ENCODE measurements at regions not wholly inside any gene's neighbourhood (a gene's known extent, or its start where the extent isn't known, plus 50 kb on each side); places are given as distances from the start of the nearest gene placed in this dataset.

DNA sequence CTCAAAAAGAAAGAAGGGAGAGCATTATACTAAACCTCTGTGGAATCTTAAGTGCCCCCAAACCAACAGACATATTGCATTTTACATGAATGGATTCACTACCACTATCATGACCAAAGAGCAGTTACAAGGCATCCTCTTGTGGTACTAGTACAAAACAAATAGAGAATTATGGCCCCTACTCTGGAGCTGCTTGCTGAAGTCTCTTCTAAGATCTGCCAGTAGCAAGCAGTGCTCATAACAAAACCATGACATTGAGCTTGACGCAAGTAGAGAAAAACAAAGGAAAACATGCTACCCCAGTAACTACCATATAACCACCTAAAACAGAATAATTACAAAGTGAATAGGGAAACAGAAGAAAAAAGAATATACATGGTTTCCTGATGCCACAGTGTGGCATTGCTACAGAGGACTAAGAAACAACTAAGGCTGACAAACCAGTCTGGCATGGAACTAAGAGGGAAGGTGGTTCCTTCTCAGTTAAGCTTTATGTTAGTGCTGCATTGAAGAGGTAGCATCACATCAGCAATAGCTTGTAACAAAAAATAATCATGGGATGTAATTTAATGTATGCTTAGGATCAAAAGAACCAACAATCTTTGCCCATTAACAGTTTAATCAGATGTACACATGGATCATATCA, 150.2 kb upstream of the AGR3 start:
- no peak for DNase-seq
- no peak overlapping the region for H3K4me3 ChIP-seq
- no peaks in the 10 kb centered on the region for H3K27me3 ChIP-seq
- no peaks in the 10 kb centered on the region for H3K9me3 ChIP-seq
- no peaks in the 10 kb centered on the region for H3K4me1 ChIP-seq
- H3K27ac ChIP-seq = no peak overlapping the region
- intact Hi-C loops (cut with DNase I) = no loop called here
- no peaks in the 10 kb centered on the region for H3K36me3 ChIP-seq
- WGBS, 2 donors = 88 to 92% methylated on average over 1 of the region's 1 CpG
- TF ChIP-seq POLR2A (IDR thresholded peaks at IDR 0.05) (no peak), POLR2AphosphoS5 (IDR thresholded peaks at IDR 0.05) (no peak)
- TF ChIP-seq, protein P1, sequence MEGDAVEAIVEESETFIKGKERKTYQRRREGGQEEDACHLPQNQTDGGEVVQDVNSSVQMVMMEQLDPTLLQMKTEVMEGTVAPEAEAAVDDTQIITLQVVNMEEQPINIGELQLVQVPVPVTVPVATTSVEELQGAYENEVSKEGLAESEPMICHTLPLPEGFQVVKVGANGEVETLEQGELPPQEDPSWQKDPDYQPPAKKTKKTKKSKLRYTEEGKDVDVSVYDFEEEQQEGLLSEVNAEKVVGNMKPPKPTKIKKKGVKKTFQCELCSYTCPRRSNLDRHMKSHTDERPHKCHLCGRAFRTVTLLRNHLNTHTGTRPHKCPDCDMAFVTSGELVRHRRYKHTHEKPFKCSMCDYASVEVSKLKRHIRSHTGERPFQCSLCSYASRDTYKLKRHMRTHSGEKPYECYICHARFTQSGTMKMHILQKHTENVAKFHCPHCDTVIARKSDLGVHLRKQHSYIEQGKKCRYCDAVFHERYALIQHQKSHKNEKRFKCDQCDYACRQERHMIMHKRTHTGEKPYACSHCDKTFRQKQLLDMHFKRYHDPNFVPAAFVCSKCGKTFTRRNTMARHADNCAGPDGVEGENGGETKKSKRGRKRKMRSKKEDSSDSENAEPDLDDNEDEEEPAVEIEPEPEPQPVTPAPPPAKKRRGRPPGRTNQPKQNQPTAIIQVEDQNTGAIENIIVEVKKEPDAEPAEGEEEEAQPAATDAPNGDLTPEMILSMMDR (IDR thresholded peaks at IDR 0.05) = no peak

DNA sequence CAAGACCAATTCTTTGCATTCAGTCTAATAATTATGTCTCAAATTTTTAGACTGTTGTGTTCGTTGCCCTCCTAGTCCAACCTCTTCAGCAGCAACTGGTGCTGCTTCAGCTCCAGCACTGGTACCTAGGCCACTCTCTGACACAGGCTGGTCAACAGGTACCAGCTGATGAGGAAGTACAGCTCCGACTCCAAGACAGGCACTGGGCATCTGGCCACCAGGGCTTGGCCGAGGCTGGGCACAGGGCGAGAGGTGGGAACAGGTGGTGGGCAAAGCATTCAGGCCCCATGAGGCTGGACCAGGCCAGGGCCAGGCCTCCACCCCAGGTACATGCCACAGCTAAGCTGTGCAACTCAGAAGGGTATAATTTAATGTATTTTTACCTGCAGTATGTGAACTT, 151.5 kb upstream of the AGR3 start:
- no peak for DNase-seq
- intact Hi-C loops (cut with DNase I) = no loop called here
- H3K27ac ChIP-seq = no peak overlapping the region

DNA sequence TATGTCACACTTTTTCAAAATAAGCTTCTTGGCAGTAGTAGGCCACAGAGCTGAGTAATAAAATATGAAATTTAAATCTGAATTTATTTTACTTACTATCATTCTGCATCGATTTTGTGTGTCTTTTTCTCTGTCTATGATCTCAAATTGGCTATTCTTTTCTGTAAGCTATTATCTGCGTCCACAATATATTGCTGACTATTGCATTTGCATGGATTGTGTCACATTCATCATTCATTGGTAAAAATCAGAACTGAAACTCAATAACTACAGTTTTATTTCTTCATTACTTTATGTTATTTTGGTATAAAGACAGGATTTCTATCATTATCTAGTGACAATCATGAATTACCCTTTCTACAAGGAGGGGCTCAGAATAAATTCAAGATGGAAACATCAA, 154.8 kb upstream of the AGR3 start:
- DNase-seq = no peak
- no peak for TF ChIP-seq POLR2A (IDR thresholded peaks at IDR 0.05)
- TF ChIP-seq, protein P1 (IDR thresholded peaks at IDR 0.05) = no peak
- no peak for TF ChIP-seq POLR2AphosphoS5 (IDR thresholded peaks at IDR 0.05)
- TF ChIP-seq EP300 (IDR thresholded peaks at IDR 0.05) = no peak
- WGBS, 2 donors = 90 to 95% methylated on average over 2 of the region's 2 CpGs
- Histone ChIP-seq H3K4me1 (peaks cover 0 to 5% (median 0%) of the 10 kb centered on the region in 4 donors), H3K36me3 (no peaks in the 10 kb centered on the region), H3K4me3 (no peak overlapping the region), H3K27ac (no peak overlapping the region), H3K27me3 (no peaks in the 10 kb centered on the region), H3K9me3 (no peaks in the 10 kb centered on the region)
- intact Hi-C loops (cut with DNase I) = no loop called here

More for the DNA sequence above, 151.5 kb upstream of the AGR3 start:
- Histone ChIP-seq H3K4me3 (no peak overlapping the region), H3K27me3 (no peaks in the 10 kb centered on the region), H3K36me3 (no peaks in the 10 kb centered on the region), H3K9me3 (no peaks in the 10 kb centered on the region), H3K4me1 (no peaks in the 10 kb centered on the region)
- WGBS, 2 donors = 50 to 79% methylated on average over 4 of the region's 4 CpGs
- TF ChIP-seq POLR2AphosphoS5 (IDR thresholded peaks at IDR 0.05) = no peak
- no peak for TF ChIP-seq EP300 (IDR thresholded peaks at IDR 0.05)
- TF ChIP-seq POLR2A (IDR thresholded peaks at IDR 0.05) = no peak
- TF ChIP-seq, protein P1 (IDR thresholded peaks at IDR 0.05) = no peak

DNA sequence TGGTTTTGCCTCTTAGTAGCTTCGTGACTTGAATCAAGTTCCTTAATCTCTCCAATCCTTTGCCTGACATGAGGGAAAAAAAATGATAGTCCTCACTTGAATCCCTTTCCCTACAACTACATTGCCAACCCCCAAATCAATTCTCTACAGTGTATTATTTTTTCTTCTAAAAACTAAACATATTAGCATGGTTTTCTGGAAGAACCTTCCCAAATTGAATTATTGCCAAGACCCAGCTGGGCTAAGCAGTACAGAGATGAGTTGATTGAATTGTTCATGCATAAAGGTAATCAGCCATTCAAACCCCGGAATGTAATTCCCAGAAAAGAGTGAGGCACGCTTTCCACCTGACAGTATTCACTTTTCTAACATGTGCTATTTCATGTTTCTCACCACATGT, 155.6 kb upstream of the AGR3 start:
- Histone ChIP-seq H3K4me3 (no peak overlapping the region), H3K27ac (no peak overlapping the region), H3K9me3 (no peaks in the 10 kb centered on the region), H3K36me3 (no peaks in the 10 kb centered on the region), H3K27me3 (no peaks in the 10 kb centered on the region), H3K4me1 (peaks cover 0 to 6% (median 0%) of the 10 kb centered on the region in 4 donors)
- 94 to 96% methylated on average over 3 of the region's 3 CpGs for WGBS, 2 donors
- TF ChIP-seq, protein P1 (IDR thresholded peaks at IDR 0.05) = no peak
- no peak for TF ChIP-seq POLR2AphosphoS5 (IDR thresholded peaks at IDR 0.05)
- TF ChIP-seq POLR2A (IDR thresholded peaks at IDR 0.05) = no peak
- no peak for TF ChIP-seq EP300 (IDR thresholded peaks at IDR 0.05)
- intact Hi-C loops (cut with DNase I) = no loop called here
- DNase-seq = no peak

Data from sigmoid colon (tissue), 6 donors.